ENCODE measurements at regions not wholly inside any gene's neighbourhood (a gene's known extent, or its start where the extent isn't known, plus 50 kb on each side); places are given as distances from the start of the nearest gene placed in this dataset.

DNA sequence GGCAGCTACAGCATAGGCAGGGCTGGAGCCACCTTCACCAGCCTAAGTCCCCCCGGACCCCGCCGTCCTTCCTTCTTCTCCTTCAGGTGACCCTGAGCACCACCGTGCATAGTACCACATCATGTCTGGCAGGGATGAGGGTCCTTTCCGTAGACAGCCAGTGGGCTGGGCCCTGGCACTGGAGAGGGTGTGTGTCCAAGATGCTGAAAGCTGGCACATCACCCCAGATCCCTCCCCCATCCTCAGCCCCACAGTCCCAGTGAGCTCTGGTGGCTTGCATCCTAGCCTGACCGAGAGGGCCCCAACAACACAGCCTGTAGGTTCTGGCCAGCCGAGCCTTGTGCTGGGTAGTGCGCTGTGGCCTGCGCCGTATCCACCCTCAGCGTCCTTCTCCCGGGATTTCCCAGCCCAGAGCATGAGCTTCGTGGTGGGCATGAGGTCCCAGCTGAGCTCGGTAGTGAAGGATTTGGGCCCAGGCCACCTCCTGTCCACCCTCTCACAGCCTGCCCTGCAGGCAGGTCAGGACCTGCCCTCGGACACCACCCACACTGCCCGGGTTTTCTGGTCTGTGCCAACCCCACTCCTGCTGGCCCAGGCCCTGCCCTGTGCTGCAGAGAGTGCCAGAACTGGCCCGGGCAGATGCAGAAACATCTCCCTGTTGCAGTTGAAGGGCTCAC lies 1124.3 kb downstream of the BRD1 start:
- TF ChIP-seq, protein P1, sequence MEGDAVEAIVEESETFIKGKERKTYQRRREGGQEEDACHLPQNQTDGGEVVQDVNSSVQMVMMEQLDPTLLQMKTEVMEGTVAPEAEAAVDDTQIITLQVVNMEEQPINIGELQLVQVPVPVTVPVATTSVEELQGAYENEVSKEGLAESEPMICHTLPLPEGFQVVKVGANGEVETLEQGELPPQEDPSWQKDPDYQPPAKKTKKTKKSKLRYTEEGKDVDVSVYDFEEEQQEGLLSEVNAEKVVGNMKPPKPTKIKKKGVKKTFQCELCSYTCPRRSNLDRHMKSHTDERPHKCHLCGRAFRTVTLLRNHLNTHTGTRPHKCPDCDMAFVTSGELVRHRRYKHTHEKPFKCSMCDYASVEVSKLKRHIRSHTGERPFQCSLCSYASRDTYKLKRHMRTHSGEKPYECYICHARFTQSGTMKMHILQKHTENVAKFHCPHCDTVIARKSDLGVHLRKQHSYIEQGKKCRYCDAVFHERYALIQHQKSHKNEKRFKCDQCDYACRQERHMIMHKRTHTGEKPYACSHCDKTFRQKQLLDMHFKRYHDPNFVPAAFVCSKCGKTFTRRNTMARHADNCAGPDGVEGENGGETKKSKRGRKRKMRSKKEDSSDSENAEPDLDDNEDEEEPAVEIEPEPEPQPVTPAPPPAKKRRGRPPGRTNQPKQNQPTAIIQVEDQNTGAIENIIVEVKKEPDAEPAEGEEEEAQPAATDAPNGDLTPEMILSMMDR (IDR thresholded peaks at IDR 0.05) = no peak
- no peak for TF ChIP-seq POLR2A (IDR thresholded peaks at IDR 0.05)

Measured in tibial nerve (tissue), 3 donors.